HG03520 (cell line): ENCODE measurements at regions not wholly inside any gene's neighbourhood (a gene's known extent, or its start where the extent isn't known, plus 50 kb on each side); places are given as distances from the start of the nearest gene placed in this dataset.

Experiments used
- ATAC-seq: cut with Tn5 transposase; IDR thresholded peaks from one replicate; pipeline ENCODE4 v1.9.1; 2021; ENCODE audit warnings: mild to moderate bottlenecking, moderate library complexity; ENCODE audit not compliant: unreplicated experiment

GRCh38 chr1:99565606-99566289, 80.2 kb upstream of the PALMD start:
- no peak for ATAC-seq

DNA sequence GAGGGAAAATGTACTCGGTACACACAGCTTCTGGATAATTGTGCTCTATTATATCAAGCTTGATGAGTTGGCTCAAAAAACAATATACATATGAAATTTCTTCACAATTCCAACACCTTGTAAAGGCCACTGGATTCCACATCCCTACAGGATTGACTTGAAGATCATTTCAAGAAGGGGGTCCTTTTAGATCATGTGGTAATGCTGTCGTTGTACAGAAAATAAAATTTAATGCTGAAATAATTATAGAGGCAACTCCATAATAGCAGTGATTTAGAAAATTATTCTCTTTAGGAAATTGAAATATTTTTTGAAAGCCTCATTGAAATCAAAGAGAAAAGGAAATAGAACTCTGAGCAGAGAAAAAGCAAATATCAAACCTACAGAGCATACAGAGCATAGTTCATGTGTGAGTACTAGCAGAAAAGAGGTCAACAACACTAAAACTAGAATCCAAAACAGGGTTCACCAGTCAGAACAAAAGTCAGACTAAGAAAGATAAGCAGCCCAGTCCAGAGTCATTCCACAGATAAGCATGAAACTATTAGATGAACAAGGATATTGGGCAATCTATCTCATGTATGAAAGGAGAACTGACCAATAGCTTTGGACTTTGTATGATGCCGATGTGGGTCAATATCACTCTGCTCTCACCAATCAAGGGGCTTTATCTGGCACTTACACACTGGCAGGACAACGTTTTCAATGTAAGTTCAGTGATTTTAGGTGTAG, 79.5 kb upstream of the PALMD start:
- no peak for ATAC-seq

GRCh38 chr1:99570486-99571089, 75.3 kb upstream of the PALMD start:
- no peak for ATAC-seq

- ATAC-seq, result no peak
These were observed 74.7 kb upstream of the PALMD start for GRCh38 chr1:99571092-99571734.

GRCh38 chr1:99573431-99574217, 72.3 kb upstream of the PALMD start:
- no peak for ATAC-seq

- no peak for ATAC-seq
These were observed 68.6 kb upstream of the PALMD start for GRCh38 chr1:99577313-99577712.

DNA sequence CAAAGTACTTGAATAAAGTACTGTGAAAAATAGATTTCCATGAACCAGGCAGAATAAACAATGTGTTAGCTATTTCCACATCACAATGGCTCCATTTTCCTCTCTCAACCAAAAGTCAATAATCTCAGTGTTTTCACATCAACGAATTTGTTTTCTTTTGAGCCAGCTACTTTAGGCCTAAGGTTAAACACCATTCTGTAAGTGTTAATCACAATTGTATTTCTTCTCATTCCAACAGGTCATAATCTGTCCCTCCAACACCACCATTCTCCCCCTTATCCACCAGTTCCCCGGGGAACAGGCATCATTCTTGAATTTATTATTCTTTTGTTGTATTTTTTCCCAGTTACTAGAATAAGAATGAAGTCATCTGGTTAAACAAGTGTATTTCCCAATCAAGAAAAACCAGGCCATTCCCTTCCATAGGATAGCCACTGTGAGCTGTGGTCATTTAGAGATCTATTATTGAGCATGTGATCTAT, 66.2 kb upstream of the PALMD start:
- no peak for ATAC-seq

- no peak for ATAC-seq
These were observed 65.5 kb upstream of the PALMD start for GRCh38 chr1:99580451-99580850.

GRCh38 chr1:99587008-99587407, 58.9 kb upstream of the PALMD start:
- ATAC-seq, result no peak

DNA sequence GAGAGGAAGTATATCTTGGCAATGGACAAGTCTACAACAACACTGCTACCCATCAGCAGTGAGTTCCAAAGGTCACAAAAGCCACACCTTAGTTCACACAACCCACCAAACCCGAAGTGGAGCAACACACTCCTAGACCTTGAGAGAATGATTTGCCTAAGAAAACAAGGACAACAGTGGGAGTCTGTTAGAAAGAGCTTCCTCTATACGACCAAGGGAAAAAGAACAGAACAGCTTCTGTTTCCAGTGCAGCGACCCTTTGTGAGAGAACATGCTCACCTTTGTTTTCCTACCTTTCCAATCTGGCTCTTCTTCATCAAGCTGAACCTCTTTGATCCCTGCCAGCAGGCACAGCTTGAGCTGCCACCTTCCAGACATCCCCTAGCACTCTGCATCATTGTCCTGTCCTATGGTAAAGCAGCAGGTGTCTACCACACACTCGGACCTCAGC, 56.7 kb upstream of the PALMD start:
- ATAC-seq, result no peak

GRCh38 chr1:99590578-99591209, 55.2 kb upstream of the PALMD start:
- ATAC-seq, result no peak

GRCh38 chr1:99591886-99592285, 54.0 kb upstream of the PALMD start:
- no peak for ATAC-seq

DNA sequence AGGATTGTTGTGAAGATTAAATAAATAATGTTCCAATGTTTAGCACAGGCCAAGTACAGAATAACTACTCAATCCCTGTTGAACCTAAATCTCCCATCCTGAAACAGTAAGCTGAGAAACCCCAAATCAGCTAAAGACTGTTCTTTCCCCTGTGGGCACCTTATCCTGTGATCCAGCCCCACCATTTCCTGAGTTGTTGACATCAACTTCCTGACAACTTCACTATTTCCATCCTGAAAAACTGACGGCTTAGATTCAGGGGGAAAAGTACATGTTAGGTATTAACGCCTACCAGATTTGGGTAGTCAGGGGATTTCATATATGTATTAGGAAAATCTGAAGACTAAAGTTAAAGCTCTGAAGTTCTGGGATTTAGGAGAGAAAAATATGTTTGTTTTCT, 51.7 kb upstream of the PALMD start:
- no peak for ATAC-seq

DNA sequence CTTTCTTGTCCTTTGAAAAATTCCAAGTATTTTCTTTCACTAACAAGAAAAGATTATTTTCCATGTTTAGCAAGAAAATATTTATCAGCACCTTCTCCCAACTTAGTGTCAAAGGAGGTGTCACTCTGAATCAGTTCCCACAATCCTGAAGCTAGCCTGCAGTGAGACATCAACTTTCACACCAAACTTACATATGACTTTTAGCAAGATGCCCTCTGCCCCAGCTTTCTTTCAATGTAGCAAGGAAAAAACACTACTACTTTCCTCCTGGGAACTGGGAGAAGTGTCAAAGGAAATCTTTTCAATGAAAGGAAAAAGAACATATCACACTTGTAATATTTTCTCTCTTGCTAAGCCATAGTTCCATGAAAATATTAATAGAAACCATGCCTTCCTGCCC, 50.9 kb upstream of the PALMD start:
- no peak for ATAC-seq

GRCh38 chr1:99595441-99595840, 50.5 kb upstream of the PALMD start:
- ATAC-seq, result no peak
